RWPE1 (cell line): ENCODE measurements at regions not wholly inside any gene's neighbourhood (a gene's known extent, or its start where the extent isn't known, plus 50 kb on each side); places are given as distances from the start of the nearest gene placed in this dataset.

Experiments used
- CTCF ChIA-PET: fragments of 350-600 bp; sonication (Branson Sonifier 250); formaldehyde crosslinking; extraction: SDS; loops from one replicate; lab custom pipeline; 2021; lab: Yijun Ruan, JAX
- POLR2A ChIA-PET: fragments of 400-600 bp; formaldehyde crosslinking; extraction: SDS; loops from one replicate; lab custom pipeline; 2020; ENCODE audit warnings: antibody characterized with exemption; ENCODE audit not compliant: low non-redundant PET; lab: Yijun Ruan, JAX
- DNase-seq: peaks from one replicate; pipeline ENCODE4 v3.0.0; 2012; ENCODE audit warnings: low spot score
- H3K27ac ChIP-seq: fragments of 450-650 bp; 2 replicates; pipeline ENCODE4 v1.5.1; 2017
- TF ChIP-seq, protein P1 (sequence below): fragments of 450-650 bp; conservative IDR thresholded peaks from 2 replicates; pipeline ENCODE4 v1.5.1; 2017; ENCODE audit warnings: low read depth, mild to moderate bottlenecking

GRCh38 chr5:93791518-93791972 is 50.1 kb upstream of the POU5F2 start:
- DNase-seq = no peak
- H3K27ac ChIP-seq = no peak overlapping the region
- ChIA-PET CTCF (interaction anchor here (0.6 kb wide), 1 partner anchor 664 kb away, joined by 3 read pairs; no protein-coding TSS in a partner anchor), POLR2A (no interaction called here)
- TF ChIP-seq, protein P1, sequence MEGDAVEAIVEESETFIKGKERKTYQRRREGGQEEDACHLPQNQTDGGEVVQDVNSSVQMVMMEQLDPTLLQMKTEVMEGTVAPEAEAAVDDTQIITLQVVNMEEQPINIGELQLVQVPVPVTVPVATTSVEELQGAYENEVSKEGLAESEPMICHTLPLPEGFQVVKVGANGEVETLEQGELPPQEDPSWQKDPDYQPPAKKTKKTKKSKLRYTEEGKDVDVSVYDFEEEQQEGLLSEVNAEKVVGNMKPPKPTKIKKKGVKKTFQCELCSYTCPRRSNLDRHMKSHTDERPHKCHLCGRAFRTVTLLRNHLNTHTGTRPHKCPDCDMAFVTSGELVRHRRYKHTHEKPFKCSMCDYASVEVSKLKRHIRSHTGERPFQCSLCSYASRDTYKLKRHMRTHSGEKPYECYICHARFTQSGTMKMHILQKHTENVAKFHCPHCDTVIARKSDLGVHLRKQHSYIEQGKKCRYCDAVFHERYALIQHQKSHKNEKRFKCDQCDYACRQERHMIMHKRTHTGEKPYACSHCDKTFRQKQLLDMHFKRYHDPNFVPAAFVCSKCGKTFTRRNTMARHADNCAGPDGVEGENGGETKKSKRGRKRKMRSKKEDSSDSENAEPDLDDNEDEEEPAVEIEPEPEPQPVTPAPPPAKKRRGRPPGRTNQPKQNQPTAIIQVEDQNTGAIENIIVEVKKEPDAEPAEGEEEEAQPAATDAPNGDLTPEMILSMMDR = no peak
